Thyroid gland (tissue), 4 donors: ENCODE measurements at regions not wholly inside any gene's neighbourhood (a gene's known extent, or its start where the extent isn't known, plus 50 kb on each side); places are given as distances from the start of the nearest gene placed in this dataset.

Source experiments
- POLR2A ChIP-seq, 2 donors: fragments of 450-650 bp; IDR thresholded peaks; one replicate each; pipeline ENCODE4 v1.6.1; 2017; ENCODE audit warnings: antibody characterized with exemption in 2 of 2, mild to moderate bottlenecking in 2 of 2, moderate library complexity in 1 of 2
- TF ChIP-seq, protein P1 (sequence below), 6 experiments: fragments of 200-600 bp in 3 of 6; fragments of 450-650 bp in 3 of 6; sonication (generic) in 3 of 6; IDR thresholded peaks; one replicate each; pipeline ENCODE4 v1.5.1; 2016 to 2019; ENCODE audit warnings: antibody characterized with exemption in 6 of 6, mild to moderate bottlenecking in 2 of 6, inconsistent platforms in 1 of 6, moderate library complexity in 1 of 6

DNA sequence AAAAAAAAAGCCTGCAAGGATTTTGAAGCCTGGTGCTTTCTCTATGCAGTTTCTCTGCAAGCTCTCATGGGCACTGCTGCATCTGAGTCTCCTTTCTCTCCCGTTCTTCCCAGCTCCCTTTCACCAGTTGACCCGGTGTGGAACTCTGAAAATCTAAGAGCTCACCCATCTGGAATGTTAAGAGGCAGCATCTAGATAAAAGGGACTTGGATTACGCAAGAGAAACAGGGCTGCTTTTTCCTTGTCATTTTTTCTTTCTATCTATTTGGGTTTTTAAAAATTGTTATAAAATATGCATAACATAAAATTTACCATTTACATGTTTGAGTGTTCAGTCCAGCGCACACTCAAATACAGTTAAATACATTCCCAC is 95.2 kb upstream of the RPS6KA3 start:
- TF ChIP-seq, protein P1, sequence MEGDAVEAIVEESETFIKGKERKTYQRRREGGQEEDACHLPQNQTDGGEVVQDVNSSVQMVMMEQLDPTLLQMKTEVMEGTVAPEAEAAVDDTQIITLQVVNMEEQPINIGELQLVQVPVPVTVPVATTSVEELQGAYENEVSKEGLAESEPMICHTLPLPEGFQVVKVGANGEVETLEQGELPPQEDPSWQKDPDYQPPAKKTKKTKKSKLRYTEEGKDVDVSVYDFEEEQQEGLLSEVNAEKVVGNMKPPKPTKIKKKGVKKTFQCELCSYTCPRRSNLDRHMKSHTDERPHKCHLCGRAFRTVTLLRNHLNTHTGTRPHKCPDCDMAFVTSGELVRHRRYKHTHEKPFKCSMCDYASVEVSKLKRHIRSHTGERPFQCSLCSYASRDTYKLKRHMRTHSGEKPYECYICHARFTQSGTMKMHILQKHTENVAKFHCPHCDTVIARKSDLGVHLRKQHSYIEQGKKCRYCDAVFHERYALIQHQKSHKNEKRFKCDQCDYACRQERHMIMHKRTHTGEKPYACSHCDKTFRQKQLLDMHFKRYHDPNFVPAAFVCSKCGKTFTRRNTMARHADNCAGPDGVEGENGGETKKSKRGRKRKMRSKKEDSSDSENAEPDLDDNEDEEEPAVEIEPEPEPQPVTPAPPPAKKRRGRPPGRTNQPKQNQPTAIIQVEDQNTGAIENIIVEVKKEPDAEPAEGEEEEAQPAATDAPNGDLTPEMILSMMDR (IDR thresholded peaks at IDR 0.05): no peak
- TF ChIP-seq POLR2A (IDR thresholded peaks at IDR 0.05): no peak
